CD4-positive, alpha-beta T cell treated with Interleukin-17A for 1 hour (primary cell): ENCODE measurements at regions not wholly inside any gene's neighbourhood (a gene's known extent, or its start where the extent isn't known, plus 50 kb on each side); places are given as distances from the start of the nearest gene placed in this dataset.

Experiments used
- DNase-seq: peaks from one replicate; pipeline ENCODE4 v3.0.0-alpha.2; 2020

DNA sequence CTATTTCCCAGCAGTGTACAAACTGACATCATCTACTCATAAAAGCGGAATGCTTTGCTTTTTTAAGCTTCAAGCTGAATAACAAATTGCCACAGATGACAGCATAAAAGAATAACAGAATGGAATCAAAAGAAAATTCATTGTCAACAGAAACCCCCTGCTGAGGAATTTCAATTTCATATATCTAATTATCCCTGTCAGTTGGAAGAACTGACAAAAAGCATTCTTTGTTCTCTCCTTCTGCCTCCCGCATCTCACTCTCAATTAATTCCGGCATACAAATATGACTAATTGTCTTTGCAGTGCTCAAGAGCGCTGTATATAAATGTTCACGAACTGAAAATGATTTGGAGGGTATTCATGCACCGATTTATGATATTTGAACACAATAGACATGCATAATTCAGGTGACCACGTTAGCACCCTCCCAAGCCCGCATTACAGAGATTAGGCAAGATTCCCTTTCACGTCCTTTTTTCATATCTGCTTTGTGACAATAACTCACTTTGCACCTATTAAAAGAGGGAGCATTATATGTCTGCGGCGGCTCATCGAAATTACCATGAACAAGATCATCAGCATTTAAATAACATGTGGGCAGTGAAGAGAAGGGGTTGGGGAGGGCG, 277.7 kb upstream of the SALL3 start:
- no peak for DNase-seq

GRCh38 chr18:78703291-78703690, 276.3 kb upstream of the SALL3 start:
- DNase-seq, result no peak

DNA sequence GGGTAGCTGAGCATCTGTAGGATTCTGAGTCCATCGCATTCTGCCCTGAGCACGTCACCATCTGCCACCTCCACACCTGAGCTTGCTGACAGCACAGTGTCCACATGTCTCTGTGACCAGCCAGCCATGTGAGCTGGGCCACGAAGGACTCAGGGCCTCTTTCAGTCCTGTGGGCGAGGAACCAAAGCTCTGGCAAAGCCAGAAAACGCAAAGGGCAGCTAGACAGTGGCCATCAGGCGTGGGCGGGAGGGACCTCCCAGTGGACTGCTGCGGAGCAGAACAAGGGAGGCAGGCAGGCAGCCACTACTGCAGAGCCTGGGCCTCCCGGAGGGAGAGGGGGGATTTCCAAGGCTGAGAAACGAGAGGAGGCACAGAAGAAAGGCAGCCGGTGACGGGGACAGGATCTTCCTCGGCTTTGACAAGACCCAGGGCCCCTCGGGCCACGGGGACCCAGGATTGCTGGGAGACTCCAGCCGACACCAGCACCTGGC, 274.6 kb upstream of the SALL3 start:
- no peak for DNase-seq

GRCh38 chr18:78709261-78709809, 270.3 kb upstream of the SALL3 start:
- no peak for DNase-seq

DNA sequence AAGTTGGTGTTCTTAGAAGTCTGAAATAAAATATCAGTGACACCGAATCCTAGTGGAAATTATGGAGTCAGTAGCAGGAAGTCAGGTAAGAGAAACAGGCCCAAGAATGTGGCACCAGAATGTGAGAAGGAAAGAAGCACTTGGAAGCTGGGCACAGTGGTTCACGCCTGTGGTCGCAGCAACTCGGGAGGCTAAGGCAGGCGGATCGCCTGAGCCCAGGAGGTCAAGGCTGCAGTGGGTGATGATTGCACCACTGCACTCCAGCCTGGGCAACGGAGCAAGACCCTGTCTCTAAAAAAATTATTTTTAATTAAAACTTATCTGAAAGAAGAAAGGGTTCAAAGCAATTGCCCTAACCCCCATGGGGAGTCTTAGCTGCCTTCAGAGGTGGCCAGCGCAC, 268.3 kb upstream of the SALL3 start:
- no peak for DNase-seq

GRCh38 chr18:78711971-78712370, 267.6 kb upstream of the SALL3 start:
- DNase-seq, result no peak

DNA sequence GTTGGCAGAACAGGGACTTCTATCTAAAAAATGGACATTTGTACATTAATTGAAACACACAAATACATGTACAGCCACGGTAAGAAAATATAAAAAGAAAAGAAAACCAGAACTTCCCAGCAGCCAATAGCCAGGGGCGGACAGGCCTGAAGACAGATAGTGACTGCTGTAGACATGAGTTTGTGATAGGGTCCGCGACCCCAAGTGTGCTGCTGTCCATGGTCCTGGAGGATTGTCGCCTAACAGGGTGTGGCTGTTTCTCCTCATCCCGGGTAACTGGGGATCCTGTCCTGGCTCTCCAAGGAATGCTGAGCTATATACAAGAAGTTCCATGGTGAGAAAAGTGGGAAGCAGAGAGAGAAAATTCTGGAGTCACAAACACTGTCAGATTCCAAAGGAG, 266.5 kb upstream of the SALL3 start:
- no peak for DNase-seq

- DNase-seq, result no peak
These were observed 265.9 kb upstream of the SALL3 start for GRCh38 chr18:78713726-78714125.

DNA sequence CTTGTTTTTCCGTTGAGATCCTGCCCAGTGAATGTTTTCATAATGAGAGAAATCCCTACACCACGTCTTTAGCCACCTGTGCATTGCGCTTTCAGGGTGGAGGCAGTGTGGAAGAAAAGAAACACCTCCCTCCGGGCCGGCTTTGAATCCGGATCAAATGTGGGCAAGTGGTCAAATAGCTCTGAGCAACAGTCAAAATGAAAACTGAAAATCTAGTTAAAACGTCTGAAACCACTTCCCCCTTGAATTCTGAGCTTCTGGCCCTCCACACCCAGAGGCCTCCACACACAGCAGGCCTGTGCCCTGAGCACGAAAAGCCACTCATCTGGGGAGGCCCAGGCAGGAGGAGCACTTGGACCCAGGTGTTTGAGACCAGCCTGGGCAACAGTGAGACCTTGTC, 263.6 kb upstream of the SALL3 start:
- no peak for DNase-seq

DNA sequence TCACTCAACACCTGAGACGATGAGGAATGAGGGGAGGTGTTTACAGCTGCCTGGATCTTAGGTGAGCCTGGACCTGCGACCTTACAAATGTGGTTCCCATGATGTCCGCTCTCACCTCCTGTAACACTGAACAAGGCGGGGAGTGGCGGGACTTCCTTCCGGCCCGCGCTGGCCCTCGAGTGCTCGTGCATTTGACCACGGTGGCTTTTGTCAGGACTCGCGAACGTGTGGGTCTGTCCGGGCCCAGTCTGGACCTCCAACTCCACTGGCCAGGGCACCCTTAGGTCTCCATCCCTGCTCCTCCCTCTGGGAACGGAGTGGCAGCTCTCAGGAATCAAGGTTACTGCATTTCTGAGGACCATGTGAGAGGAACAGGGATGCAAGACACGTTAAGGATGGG, 263.0 kb upstream of the SALL3 start:
- DNase-seq, result no peak

GRCh38 chr18:78717051-78717765, 262.4 kb upstream of the SALL3 start:
- no peak for DNase-seq

DNA sequence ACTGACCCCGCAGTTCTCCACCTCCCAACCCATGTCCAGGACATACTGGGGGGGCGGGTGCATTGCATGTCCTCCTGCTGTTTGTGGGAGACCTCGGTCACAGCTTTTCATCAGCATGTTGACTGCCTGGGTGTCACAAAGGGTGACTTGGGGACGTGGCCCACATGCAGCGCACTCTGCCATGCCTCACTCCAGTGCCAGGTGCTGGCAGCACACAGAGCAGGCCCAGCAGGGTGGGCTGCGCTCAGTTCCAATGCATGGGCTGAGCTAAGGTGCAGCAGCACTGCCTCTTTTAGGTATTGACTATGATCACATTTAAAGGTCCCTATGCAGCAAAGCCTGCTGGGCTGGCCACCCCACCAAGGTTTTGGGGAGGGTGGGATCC, 261.9 kb upstream of the SALL3 start:
- no peak for DNase-seq

DNA sequence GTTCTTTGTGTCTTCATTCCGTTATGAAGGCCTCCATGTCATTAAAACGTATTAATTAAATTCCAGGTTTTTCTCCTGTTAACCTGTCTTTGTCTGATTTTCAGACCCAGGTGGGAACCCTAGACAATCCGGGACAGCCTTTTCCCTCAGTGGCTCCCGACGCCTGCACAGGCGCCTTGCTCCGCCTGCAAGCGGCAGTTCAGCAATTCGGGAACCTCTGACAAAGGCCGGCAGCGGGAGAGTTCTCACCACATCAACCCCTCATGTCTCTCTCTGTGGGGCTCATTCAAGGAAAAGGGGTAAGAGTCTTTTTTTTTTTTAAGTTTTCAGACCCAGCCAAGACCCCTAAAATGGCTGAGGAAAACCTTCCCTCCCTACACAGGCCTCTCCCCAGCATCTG, 259.8 kb upstream of the SALL3 start:
- no peak for DNase-seq

DNA sequence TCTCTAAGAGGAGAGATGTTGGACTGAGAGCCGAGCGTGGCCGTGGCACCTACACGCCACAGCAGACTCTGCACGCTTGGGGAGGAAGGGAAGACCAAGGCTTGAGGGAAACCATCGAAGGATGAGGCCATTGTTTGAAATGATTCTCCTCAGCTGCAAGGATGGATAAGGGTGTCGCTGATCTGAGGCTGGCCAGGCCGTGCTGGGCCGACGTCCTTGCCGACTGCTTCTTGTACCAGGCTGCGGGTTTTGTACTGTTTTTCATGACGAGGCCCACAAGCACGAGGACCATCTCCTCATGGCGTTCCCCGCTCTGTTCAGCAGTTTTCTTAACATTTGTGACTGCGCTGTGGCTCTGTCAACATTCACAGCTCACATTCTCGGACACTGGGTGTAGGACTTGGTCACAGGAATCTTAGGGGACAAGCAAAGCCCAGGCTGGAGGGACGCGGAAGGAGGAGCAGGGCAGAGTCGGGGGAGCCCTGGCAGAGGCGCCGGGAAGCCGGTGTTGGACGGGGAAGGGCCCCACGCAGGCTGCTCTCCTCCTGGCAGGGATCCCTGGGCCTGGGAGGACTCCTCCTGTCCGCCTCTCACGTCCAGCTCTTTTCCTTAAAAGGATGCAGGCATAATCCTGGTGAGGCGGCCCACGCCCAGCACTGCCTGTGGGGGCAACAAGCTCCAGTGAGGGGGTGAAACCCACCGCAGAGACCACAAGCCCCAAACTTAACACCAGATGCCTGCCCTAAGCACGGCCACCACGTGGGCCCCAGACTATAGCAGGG, 259.0 kb upstream of the SALL3 start:
- DNase-seq, result no peak

GRCh38 chr18:78721238-78721875, 258.3 kb upstream of the SALL3 start:
- DNase-seq, result no peak

DNA sequence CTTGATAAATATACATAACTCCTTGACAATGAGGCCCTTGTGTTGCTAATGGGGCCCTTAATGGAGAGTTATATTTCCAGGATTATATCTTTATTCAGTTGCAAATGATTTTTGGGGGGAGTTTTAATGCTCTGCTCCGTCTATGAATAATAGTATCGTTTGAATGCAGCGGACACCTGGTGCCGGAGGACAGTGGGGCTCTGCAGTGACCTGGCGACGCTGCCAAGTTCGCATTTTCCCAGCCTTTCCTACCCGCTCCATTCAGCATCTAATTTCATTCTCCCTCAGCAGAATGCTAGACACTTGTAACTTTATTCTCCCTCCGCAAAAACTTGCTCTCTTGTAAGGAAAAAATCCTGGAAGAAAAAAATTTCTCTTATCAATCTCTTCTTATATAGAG, 257.6 kb upstream of the SALL3 start:
- DNase-seq, result no peak

DNA sequence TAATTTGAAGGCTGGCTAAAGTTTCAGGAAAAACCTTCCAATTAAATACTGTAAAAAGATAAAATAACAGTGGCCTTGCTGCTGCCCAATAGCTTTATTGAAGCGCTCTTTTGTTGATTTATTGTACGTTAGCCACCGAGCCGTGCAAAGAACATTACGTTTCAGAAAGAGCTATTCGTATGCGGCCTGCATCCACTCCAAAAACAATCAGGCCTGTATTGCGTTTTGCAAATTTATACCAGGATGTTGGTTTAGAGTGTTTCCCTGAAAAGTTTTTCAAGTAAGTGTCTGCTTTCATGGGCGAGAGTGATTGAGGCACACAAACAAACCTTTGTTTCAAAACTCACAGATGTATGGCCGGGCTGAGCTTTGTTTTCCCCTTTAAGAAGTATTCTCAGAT, 257.2 kb upstream of the SALL3 start:
- no peak for DNase-seq

GRCh38 chr18:78722929-78723710, 256.5 kb upstream of the SALL3 start:
- no peak for DNase-seq

DNA sequence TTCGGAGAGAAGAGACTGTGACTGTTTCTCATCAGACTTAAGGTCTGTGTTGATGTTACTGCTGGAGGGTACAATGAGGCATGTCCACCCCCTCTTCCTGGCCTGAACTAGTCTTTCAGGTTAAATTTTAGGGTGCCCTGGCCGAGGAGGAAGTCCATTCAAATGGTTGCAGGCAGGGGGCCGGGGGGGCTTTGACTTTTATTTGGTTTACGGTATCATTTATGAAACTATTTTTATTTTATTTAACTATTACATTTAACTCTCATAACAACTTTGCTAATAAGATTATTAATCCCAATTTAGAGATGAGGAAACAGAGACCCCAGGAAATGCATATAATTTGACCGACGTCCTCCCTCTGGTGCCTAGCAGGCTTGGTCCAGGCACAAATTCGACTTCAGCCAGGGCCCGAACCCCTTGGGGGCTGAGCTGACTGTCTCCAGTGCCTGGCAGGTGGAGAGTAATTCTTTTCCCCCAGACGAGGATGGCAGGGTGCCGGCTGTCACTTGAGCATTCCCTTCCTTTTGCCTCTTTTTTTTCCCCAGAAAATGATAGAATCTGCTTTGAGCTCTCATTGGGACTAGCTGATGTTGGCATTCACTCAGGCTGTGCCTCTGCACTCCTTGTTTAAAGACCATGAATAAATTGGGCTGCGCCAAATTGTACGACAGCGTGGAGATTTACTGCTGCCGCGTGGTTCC, 255.3 kb upstream of the SALL3 start:
- DNase-seq, result no peak

DNA sequence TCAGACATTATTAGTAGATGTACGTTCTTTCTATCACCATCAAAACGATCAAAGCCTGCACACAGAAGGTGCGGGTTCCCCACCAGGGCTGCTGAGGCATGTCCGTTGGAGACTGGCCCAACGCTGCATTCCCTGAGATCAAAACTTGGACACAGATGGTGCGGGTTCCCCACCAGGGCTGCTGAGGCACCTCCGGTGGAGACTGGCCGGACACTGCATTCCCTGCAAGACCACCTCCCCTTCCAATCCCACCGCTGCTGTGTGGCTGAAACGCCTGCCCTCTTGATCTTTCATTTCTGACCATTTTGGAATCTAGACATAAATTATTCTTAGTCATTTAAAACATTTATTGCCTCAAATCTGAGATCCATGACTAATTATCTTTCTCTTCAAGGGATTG, 254.2 kb upstream of the SALL3 start:
- no peak for DNase-seq

DNA sequence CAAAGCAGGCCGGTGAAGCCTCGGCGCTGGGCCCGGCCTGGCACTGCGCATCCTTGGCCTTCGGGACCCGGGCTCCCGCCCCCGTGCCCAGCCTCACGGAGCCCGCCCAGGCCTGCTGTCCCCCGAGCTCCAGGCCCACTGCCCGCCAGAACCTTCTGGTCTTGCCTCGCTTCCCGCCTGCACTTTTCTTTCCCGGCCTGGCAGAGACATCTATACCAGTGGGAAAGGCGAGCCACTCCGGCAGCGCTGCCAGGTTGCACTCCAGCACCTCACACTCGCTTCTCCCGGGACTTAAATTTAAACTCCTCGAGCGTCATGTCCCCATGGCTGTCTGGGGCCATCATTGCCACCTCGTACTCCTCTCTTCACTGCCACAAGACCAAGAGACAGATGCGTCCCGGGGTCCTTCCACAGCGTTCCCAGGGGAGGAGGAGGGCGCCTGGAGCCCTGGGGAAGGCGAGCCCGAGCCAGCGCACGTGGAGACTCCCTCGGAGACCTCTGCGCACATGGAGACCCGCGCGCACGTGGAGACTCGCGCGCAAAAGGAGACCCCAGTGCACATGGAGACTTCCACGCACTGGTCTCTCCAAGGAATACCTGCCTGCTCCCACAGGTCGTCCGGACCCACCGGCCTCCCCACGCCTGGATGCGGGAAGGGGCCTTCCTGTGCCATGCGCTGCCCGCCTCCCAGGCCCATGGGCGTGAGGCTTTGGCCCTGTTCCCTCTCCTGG, 253.1 kb upstream of the SALL3 start:
- no peak for DNase-seq
